Neural cell (in vitro differentiated cells): ENCODE measurements at regions not wholly inside any gene's neighbourhood (a gene's known extent, or its start where the extent isn't known, plus 50 kb on each side); places are given as distances from the start of the nearest gene placed in this dataset.

Source experiments
- CTCF ChIP-seq: fragments of 450-650 bp; IDR thresholded peaks from 2 replicates; pipeline ENCODE4 v1.5.1; 2014; ENCODE audit warnings: antibody characterized with exemption, mild to moderate bottlenecking, moderate library complexity; ENCODE audit not compliant: poor library complexity, severe bottlenecking
- EP300 ChIP-seq: fragments of 450-650 bp; conservative IDR thresholded peaks from 2 replicates; pipeline ENCODE4 v1.6.1; 2014; ENCODE audit warnings: antibody characterized with exemption, mild to moderate bottlenecking, moderate library complexity; ENCODE audit not compliant: poor library complexity, severe bottlenecking
- EZH2 ChIP-seq: fragments of 200-600, 300-800 bp; shearing (Covaris generic), sonication (generic); IDR thresholded peaks from 2 replicates; pipeline ENCODE4 v1.6.1; 2014; ENCODE audit warnings: antibody characterized with exemption, low read length, borderline replicate concordance, mild to moderate bottlenecking; ENCODE audit not compliant: insufficient read depth, poor library complexity, severe bottlenecking
- POLR2AphosphoS5 ChIP-seq: IDR thresholded peaks from 2 replicates; pipeline ENCODE4 v1.6.1; 2012
- RAD21 ChIP-seq: fragments of 450-650 bp; conservative IDR thresholded peaks from 2 replicates; pipeline ENCODE4 v1.6.1; 2014; ENCODE audit warnings: antibody characterized with exemption, mild to moderate bottlenecking, moderate library complexity
- REST ChIP-seq: IDR thresholded peaks from 2 replicates; pipeline ENCODE4 v1.6.1; 2012; ENCODE audit warnings: borderline replicate concordance

GRCh38 chr5:104146652-104147051 is 584.1 kb upstream of the NUDT12 start:
- no peak for TF ChIP-seq CTCF
- TF ChIP-seq EZH2 = no peak
- TF ChIP-seq POLR2AphosphoS5 = no peak
- no peak for TF ChIP-seq REST
- no peak for TF ChIP-seq RAD21
- no peak for TF ChIP-seq EP300
